ENCODE measurements at regions not wholly inside any gene's neighbourhood (a gene's known extent, or its start where the extent isn't known, plus 50 kb on each side); places are given as distances from the start of the nearest gene placed in this dataset.

GRCh38 chr6:146895101-146895771, 296.5 kb downstream of the ADGB start:
- no peak for TF ChIP-seq POLR2AphosphoS5 (IDR thresholded peaks at IDR 0.05; ENCODE audit: low read depth, low read length)
- Histone ChIP-seq H3K36me3 (ENCODE audit: control insufficient read depth, insufficient read depth, low read length) (no peaks in the 10 kb centered on the region), H3K9me3 (ENCODE audit: control insufficient read depth, insufficient read depth, low read depth, low read length) (no peaks in the 10 kb centered on the region), H3K27ac (ENCODE audit: low read length) (no peak overlapping the region), H3K27me3 (ENCODE audit: control insufficient read depth, insufficient read depth, low read length) (no peaks in the 10 kb centered on the region), H3K4me3 (ENCODE audit: low read depth in 2 of 2, low read length in 2 of 2) (no peak overlapping the region), H3K4me1 (ENCODE audit: control insufficient read depth, insufficient read depth, low read length) (peaks cover 2% of the 10 kb centered on the region; the same call in 1 of the 2 replicates)
- BruUV-seq (replicated peaks), result no TSS peak
- ATAC-seq (no peak; the same call in 1 of the 2 replicates), DNase-seq (ENCODE audit: low read depth, low spot score) (no peak)
- ChIA-PET CTCF (no interaction called here), POLR2A (interaction anchor here (0.6 kb wide), 1 partner anchor 11 kb away, joined by 3 read pairs; no protein-coding TSS in a partner anchor)
- in situ Hi-C loops (cut with HindIII; ENCODE audit: low pct_unique_long_range_greater_than_20kb, low sequenced_read_pairs), result no loop called here
- intact Hi-C loops (cut with micrococcal nuclease; ENCODE audit: unreplicated experiment), result no loop called here

DNA sequence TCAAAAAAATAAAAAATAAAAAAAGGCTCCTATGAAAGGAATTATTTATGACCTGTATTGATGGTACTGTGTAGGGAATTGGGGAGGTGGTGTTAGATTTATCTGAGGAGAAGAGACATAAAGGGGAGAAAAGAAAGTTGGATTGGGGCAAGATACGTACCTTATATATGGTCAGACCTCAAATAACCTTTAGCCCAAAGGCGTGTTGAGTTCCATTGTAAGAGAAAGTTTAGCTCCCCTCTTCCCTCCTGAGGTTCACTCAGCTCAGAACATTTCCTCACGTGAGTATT, 296.9 kb downstream of the ADGB start:
- Histone ChIP-seq H3K27ac (ENCODE audit: low read length) (no peak overlapping the region), H3K27me3 (ENCODE audit: control insufficient read depth, insufficient read depth, low read length) (no peaks in the 10 kb centered on the region), H3K36me3 (ENCODE audit: control insufficient read depth, insufficient read depth, low read length) (no peaks in the 10 kb centered on the region), H3K9me3 (ENCODE audit: control insufficient read depth, insufficient read depth, low read depth, low read length) (no peaks in the 10 kb centered on the region), H3K4me1 (ENCODE audit: control insufficient read depth, insufficient read depth, low read length) (peaks cover 2% of the 10 kb centered on the region; the same call in 1 of the 2 replicates), H3K4me3 (ENCODE audit: low read depth in 2 of 2, low read length in 2 of 2) (no peak overlapping the region)
- no peak for DNase-seq (ENCODE audit: low read depth, low spot score)
- CTCF ChIA-PET, result no interaction called here
- intact Hi-C loops (cut with micrococcal nuclease; ENCODE audit: unreplicated experiment) (no loop called here), in situ Hi-C loops (cut with HindIII; ENCODE audit: low pct_unique_long_range_greater_than_20kb, low sequenced_read_pairs) (no loop called here)
- POLR2A ChIA-PET, result no interaction called here
- TF ChIP-seq TCF7L2 (IDR thresholded peaks at IDR 0.05; ENCODE audit: low read depth, low read length) (no peak), POLR2AphosphoS5 (IDR thresholded peaks at IDR 0.05; ENCODE audit: low read depth, low read length) (no peak), CTCF (IDR thresholded peaks at IDR 0.05) (no peak), SIN3A (IDR thresholded peaks at IDR 0.05; ENCODE audit: borderline replicate concordance, insufficient read depth, low read depth, low read length) (no peak)
- TF ChIP-seq, protein P1, sequence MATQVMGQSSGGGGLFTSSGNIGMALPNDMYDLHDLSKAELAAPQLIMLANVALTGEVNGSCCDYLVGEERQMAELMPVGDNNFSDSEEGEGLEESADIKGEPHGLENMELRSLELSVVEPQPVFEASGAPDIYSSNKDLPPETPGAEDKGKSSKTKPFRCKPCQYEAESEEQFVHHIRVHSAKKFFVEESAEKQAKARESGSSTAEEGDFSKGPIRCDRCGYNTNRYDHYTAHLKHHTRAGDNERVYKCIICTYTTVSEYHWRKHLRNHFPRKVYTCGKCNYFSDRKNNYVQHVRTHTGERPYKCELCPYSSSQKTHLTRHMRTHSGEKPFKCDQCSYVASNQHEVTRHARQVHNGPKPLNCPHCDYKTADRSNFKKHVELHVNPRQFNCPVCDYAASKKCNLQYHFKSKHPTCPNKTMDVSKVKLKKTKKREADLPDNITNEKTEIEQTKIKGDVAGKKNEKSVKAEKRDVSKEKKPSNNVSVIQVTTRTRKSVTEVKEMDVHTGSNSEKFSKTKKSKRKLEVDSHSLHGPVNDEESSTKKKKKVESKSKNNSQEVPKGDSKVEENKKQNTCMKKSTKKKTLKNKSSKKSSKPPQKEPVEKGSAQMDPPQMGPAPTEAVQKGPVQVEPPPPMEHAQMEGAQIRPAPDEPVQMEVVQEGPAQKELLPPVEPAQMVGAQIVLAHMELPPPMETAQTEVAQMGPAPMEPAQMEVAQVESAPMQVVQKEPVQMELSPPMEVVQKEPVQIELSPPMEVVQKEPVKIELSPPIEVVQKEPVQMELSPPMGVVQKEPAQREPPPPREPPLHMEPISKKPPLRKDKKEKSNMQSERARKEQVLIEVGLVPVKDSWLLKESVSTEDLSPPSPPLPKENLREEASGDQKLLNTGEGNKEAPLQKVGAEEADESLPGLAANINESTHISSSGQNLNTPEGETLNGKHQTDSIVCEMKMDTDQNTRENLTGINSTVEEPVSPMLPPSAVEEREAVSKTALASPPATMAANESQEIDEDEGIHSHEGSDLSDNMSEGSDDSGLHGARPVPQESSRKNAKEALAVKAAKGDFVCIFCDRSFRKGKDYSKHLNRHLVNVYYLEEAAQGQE (IDR thresholded peaks at IDR 0.05; ENCODE audit: insufficient read depth in 1 of 2, low read depth in 2 of 2, low read length in 1 of 2), result no peak
- BruUV-seq (replicated peaks), result no TSS peak
- no peak for ATAC-seq

GRCh38 chr6:146896062-146896813, 297.5 kb downstream of the ADGB start:
- CTCF ChIA-PET, result no interaction called here
- BruUV-seq (replicated peaks), result no TSS peak
- DNase-seq (ENCODE audit: low read depth, low spot score) (no peak), ATAC-seq (no peak)
- no peaks in the 10 kb centered on the region for H3K9me3 ChIP-seq (ENCODE audit: control insufficient read depth, insufficient read depth, low read depth, low read length)
- H3K4me1 ChIP-seq (ENCODE audit: control insufficient read depth, insufficient read depth, low read length), result peaks cover 2% of the 10 kb centered on the region; the same call in 1 of the 2 replicates
- peak overlapping the region; percentile 44 for H3K27ac ChIP-seq (ENCODE audit: low read length)
- POLR2A ChIA-PET, result interaction anchor here (0.6 kb wide), 1 partner anchor 10 kb away, joined by 3 read pairs; no protein-coding TSS in a partner anchor
- H3K27me3 ChIP-seq (ENCODE audit: control insufficient read depth, insufficient read depth, low read length), result no peaks in the 10 kb centered on the region
- in situ Hi-C loops (cut with HindIII; ENCODE audit: low pct_unique_long_range_greater_than_20kb, low sequenced_read_pairs), result no loop called here
- intact Hi-C loops (cut with micrococcal nuclease; ENCODE audit: unreplicated experiment), result no loop called here
- H3K4me3 ChIP-seq (ENCODE audit: low read depth in 2 of 2, low read length in 2 of 2), result no peak overlapping the region
- TF ChIP-seq TCF7L2 (IDR thresholded peaks at IDR 0.05; ENCODE audit: low read depth, low read length) (no peak), POLR2AphosphoS5 (IDR thresholded peaks at IDR 0.05; ENCODE audit: low read depth, low read length) (no peak), SIN3A (IDR thresholded peaks at IDR 0.05; ENCODE audit: borderline replicate concordance, insufficient read depth, low read depth, low read length) (no peak), CTCF (IDR thresholded peaks at IDR 0.05) (no peak)
- TF ChIP-seq, protein P1 (IDR thresholded peaks at IDR 0.05; ENCODE audit: insufficient read depth in 1 of 2, low read depth in 2 of 2, low read length in 1 of 2), result no peak
- no peaks in the 10 kb centered on the region for H3K36me3 ChIP-seq (ENCODE audit: control insufficient read depth, insufficient read depth, low read length)
